Mesothelial cell of epicardium (in vitro differentiated cells): ENCODE measurements at regions not wholly inside any gene's neighbourhood (a gene's known extent, or its start where the extent isn't known, plus 50 kb on each side); places are given as distances from the start of the nearest gene placed in this dataset.
A peak's percentile ranks its signal among the peaks of the same experiment; 100 is the strongest.

ENCODE experiments used
- DNase-seq, 2 experiments: peaks; one replicate each; pipeline ENCODE4 v3.0.0; 2021; ENCODE audit warnings: low spot score in 2 of 2; ENCODE audit not compliant: unreplicated experiment in 2 of 2
- H3K27ac Mint-ChIP-seq: 2 replicates; pipeline ENCODE4 v1.8.0; 2021; ENCODE audit warnings: mixed read lengths
- H3K27me3 Mint-ChIP-seq: 2 replicates; pipeline ENCODE4 v1.8.0; 2021; ENCODE audit warnings: low read depth, mixed read lengths
- H3K36me3 Mint-ChIP-seq: 2 replicates; pipeline ENCODE4 v1.8.0; 2021; ENCODE audit warnings: mixed read lengths
- H3K4me1 Mint-ChIP-seq: 2 replicates; pipeline ENCODE4 v1.8.0; 2021; ENCODE audit warnings: mixed read lengths
- H3K4me3 Mint-ChIP-seq: 2 replicates; pipeline ENCODE4 v1.8.0; 2021; ENCODE audit warnings: mild to moderate bottlenecking, moderate library complexity, mixed read lengths
- H3K9me3 Mint-ChIP-seq: 2 replicates; pipeline ENCODE4 v1.8.0; 2021; ENCODE audit warnings: mixed read lengths
- TF ChIP-seq, protein P1 (sequence below): fragments of 200-600 bp; sonication (generic); IDR thresholded peaks from one replicate; pipeline ENCODE4 v1.5.0; 2021; ENCODE audit warnings: antibody characterized with exemption; ENCODE audit not compliant: unreplicated experiment

GRCh38 chr2:15807418-15808203 is 132.7 kb upstream of the MYCN start:
- H3K9me3 Mint-ChIP-seq, result peaks cover 3% of the 10 kb centered on the region
- no peak for DNase-seq
- H3K36me3 Mint-ChIP-seq, result no peaks in the 10 kb centered on the region
- peaks cover 66% of the 10 kb centered on the region for H3K4me1 Mint-ChIP-seq
- H3K27me3 Mint-ChIP-seq, result no peaks in the 10 kb centered on the region
- TF ChIP-seq, protein P1, sequence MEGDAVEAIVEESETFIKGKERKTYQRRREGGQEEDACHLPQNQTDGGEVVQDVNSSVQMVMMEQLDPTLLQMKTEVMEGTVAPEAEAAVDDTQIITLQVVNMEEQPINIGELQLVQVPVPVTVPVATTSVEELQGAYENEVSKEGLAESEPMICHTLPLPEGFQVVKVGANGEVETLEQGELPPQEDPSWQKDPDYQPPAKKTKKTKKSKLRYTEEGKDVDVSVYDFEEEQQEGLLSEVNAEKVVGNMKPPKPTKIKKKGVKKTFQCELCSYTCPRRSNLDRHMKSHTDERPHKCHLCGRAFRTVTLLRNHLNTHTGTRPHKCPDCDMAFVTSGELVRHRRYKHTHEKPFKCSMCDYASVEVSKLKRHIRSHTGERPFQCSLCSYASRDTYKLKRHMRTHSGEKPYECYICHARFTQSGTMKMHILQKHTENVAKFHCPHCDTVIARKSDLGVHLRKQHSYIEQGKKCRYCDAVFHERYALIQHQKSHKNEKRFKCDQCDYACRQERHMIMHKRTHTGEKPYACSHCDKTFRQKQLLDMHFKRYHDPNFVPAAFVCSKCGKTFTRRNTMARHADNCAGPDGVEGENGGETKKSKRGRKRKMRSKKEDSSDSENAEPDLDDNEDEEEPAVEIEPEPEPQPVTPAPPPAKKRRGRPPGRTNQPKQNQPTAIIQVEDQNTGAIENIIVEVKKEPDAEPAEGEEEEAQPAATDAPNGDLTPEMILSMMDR, result no peak
- H3K27ac Mint-ChIP-seq, result peak overlapping the region; percentile 95
- H3K4me3 Mint-ChIP-seq, result no peak overlapping the region

DNA sequence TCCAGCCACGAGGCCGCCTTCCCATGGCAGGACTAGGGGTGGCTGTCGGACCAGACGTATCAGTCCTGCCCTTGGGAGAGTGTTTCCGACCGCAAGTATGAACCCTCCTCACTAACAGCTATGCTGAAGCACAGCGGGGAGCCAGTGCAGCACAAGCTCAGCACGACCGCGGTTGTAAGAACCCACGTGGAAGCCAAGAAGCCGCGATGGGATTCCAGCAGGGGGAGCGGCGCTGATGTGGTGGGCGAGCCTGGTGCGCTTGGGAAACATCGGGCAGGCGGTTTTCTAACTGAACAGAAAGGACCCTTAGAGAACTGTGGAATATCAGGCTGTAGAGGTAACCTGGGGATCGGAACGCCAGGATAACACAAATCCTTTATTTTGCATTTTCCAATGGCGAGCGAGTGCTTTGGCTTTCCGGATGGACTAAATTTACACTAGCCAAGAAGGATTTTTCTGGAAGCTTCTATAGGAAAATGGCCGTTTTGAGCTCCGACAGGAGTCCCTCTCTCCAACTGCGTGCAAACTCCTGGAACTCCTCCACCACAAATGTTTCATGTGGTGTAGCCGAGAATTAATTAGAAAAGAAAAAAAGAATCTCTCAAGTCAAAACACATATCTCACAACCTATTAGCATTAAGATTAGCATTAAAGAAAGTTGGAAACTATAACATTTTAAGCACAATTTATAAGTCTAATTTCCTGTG is 132.0 kb upstream of the MYCN start:
- no peak for DNase-seq
- TF ChIP-seq, protein P1, result no peak
- Mint-ChIP-seq H3K36me3 (no peaks in the 10 kb centered on the region), H3K4me1 (peaks cover 62% of the 10 kb centered on the region), H3K27me3 (no peaks in the 10 kb centered on the region), H3K27ac (peak overlapping the region; percentile 95), H3K9me3 (peaks cover 3% of the 10 kb centered on the region), H3K4me3 (no peak overlapping the region)

DNA sequence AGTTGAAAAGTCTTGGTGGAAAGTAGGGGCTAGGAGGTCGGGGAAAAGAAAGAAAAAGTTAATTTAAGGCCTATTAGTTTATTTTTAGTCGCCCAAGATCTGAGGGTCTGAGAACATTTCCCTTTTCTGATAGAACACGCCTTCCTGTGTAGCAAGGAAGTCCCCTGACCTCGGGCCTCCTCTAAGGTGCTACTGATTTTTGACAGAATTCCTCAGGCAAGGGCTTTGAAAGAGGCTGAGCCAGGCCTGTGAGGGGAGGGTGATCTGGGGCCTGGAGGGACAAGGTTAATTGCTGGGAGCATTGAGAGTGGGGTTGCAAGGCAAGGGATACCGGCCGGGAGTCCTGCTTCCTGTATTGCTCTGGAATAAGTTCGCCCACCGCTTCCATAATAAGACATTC is 131.4 kb upstream of the MYCN start:
- peaks cover 57% of the 10 kb centered on the region for H3K4me1 Mint-ChIP-seq

DNA sequence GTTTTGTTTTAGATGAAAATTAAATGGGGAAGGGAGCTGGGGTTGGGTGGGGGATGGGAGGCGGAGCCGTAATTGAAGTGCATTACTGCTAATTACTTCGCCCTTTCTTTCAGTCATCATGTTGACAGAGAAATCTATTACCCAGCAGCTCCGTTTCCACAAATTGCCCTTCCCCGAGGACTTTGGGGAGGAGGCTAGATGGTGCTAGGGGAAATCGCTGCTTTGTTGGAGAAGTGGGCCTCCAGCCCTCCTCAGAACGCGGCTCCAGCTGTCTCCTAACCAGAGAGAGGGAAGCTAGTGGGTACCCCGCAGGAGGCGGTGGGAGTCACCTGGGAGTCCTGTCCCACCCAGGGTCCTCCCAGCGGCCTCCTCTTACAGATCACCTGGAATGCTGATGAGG is 130.9 kb upstream of the MYCN start:
- Mint-ChIP-seq H3K4me3 (no peak overlapping the region), H3K9me3 (peaks cover 3% of the 10 kb centered on the region), H3K36me3 (no peaks in the 10 kb centered on the region), H3K4me1 (peaks cover 61% of the 10 kb centered on the region), H3K27ac (peak overlapping the region; percentile 95), H3K27me3 (no peaks in the 10 kb centered on the region)
- TF ChIP-seq, protein P1, result no peak
- DNase-seq, result no peak

More for the DNA sequence above, 131.4 kb upstream of the MYCN start:
- TF ChIP-seq, protein P1, result no peak
- no peaks in the 10 kb centered on the region for H3K36me3 Mint-ChIP-seq
- H3K9me3 Mint-ChIP-seq, result peaks cover 3% of the 10 kb centered on the region
- DNase-seq, result no peak
- no peaks in the 10 kb centered on the region for H3K27me3 Mint-ChIP-seq
- H3K4me3 Mint-ChIP-seq, result no peak overlapping the region
- peak overlapping the region; percentile 95 for H3K27ac Mint-ChIP-seq

DNA sequence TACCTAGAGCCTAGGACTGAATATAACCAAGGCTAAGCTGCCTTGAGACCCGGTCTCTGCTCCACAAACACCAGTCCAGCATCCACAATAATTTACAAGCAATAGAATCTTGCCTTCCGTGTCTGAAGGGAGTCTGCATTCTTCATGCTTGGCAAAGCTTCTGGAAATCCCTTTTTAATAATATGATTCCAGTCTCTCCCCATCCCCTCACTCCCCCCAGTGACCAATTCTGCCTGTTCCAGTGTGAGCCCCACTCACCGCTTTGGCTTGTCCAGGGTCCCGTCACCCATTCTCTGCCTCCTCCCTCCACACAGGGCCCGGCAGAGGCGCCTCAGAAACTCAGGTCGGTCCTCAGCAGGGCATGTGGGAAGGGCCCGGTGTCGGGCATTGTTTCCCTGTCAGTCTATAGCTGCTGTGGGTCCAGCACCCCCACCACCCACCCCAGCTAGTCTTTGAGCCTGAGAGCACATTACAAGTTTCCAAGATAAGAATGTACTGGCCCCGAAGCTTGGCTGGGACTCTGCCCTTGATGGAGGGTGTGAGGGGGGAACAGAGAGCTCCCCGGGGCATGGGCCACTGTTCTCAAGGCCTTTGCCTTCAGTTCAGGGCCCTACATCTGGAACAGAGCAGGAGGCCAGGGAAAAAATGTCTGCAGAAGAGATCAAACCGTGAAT is 129.7 kb upstream of the MYCN start:
- peaks cover 73% of the 10 kb centered on the region for H3K4me1 Mint-ChIP-seq
- peak overlapping the region; percentile 95 for H3K27ac Mint-ChIP-seq
- H3K9me3 Mint-ChIP-seq, result peaks cover 3% of the 10 kb centered on the region
- no peak for DNase-seq
- H3K4me3 Mint-ChIP-seq, result no peak overlapping the region
- H3K27me3 Mint-ChIP-seq, result no peaks in the 10 kb centered on the region
- TF ChIP-seq, protein P1, result no peak
- no peaks in the 10 kb centered on the region for H3K36me3 Mint-ChIP-seq
